ENCODE measurements at regions not wholly inside any gene's neighbourhood (a gene's known extent, or its start where the extent isn't known, plus 50 kb on each side); places are given as distances from the start of the nearest gene placed in this dataset.
"Not testable (repeated sequence)": the region's sequence is repeated elsewhere in the genome, so short reads cannot be mapped to it uniquely, and the experiment has no call there.

- not testable (repeated sequence) for TF ChIP-seq POLR2A, CTCF (IDR thresholded peaks at IDR 0.05)
Measured at GRCh38 chr5:7297821-7298220, 98.1 kb upstream of the ADCY2 start.
